ENCODE measurements at regions not wholly inside any gene's neighbourhood (a gene's known extent, or its start where the extent isn't known, plus 50 kb on each side); places are given as distances from the start of the nearest gene placed in this dataset.

DNA sequence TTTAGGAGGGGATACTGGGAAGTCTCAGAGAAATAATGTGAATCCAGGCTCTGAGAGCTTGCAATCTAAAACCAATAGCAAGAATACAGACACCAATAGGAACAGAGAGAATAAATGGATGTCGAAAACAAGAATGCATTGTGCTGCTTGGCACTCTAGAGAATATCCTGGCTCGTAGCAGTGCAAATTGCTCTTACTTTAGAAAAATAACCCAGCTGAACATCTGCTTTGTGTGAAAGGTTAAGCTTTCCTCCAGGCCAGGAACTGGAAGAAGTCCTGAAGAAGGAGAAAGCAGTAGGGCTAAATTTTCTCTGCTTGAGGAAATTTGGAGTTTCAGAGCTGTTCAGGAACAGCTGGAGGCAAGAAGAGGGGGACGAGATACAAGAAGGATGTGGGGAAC is 382.3 kb downstream of the HHIPL2 start:
- DNase-seq, result no peak

DNA sequence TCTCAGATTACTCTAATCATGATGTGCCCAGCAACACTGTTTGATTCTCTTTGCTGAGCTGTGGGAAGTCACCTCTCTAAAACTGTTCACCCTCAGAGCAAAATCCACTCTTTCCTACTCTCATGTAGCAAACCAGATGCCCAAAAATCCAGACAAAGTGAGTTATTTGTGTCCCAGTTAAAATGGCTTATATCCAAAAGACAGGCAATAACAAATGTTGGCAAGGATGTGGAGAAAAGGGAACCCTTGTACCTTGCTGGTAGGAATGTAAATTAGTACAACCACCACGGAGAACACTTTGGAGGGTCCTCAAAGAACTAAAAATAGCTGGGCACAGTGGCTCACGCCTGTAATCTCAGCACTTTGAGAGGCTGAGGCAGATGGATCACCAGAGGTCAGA is 384.0 kb downstream of the HHIPL2 start:
- no peak for DNase-seq

DNA sequence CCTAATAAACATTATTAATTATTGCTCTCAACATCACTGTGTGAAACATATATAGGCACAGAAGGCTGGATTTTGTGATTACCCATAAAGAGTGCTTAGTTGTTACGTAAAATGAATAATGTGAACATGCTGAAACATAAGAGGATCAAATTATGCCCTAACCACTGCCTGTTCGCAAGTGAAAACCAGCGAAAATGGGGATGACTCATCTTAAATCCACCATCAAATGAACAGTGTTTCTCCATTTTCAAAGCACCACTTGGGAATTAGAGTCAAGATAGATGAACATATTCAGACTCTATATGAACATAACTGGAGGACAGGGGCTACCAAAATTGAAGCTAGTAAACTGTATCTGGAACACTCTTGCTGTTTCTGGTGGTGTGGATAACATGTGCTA is 386.2 kb downstream of the HHIPL2 start:
- no peak for DNase-seq

DNA sequence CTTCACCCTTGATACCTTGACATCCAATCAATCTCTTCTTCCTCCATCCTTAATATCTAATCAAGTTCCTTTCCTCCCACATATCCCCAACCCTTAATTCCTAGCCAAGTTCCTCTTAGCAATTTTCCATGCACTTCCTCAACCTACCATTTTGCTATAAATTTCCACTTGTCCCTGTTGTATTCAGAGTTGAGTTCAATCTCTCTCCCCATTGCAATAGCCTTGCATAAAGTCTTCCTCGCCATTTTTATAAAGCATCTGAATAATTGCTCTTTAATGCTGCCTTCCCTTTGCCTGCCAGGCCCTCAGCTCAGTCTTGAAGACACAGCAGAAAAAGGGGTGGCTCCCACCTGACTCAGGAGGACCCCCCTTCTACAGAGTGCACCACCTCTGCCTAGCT is 390.3 kb downstream of the HHIPL2 start:
- DNase-seq, result no peak

DNA sequence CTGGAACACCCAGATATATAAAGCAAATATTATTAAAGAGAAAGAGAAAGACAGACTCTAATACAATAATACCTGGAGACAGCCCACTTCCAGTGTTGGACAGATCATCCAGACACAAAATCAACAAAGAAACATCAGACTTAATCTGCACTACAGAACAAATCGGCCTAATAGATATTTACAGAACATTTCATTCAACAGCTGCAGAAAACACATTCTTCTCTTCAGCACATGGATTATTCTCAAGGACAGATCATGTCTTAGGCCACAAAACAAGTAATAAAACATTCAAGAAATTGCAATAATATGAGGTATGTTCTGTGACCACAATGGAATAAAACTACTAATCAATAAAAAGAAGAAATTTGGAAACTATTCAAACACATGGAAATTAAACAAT is 398.3 kb upstream of the DUSP10 start:
- DNase-seq, result no peak

DNA sequence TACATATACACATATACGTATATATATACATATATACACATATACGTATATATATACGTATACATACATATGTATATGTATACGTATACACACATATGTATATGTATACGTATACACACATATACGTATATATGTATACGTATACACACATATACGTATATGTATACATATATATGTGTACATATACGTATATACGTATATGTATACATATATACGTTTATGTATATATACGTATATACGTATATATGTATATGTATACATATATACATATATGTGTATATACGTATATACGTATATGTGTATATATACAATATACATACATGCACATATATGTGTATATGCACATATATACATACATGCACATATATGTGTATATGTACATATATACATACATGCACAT is 396.2 kb upstream of the DUSP10 start:
- no peak for DNase-seq

DNA sequence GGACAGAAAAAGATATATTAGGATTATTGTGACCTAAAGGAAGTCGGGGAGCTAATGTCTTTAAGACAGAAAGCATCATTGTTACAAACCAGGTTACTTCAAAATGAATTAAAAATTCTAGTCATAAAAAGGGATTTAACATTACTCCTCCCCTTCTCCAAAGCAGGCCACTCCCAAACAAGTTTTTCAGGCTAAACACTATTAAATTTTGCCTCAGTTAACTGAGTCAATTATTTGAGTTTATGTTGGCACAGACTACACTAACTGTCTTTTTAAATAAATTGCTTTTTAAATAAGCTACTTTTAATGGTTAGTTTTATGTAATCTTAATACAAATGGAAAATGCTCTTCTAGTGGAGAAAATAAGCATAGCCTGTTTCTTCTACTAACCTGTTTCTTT is 395.0 kb upstream of the DUSP10 start:
- DNase-seq, result no peak

DNA sequence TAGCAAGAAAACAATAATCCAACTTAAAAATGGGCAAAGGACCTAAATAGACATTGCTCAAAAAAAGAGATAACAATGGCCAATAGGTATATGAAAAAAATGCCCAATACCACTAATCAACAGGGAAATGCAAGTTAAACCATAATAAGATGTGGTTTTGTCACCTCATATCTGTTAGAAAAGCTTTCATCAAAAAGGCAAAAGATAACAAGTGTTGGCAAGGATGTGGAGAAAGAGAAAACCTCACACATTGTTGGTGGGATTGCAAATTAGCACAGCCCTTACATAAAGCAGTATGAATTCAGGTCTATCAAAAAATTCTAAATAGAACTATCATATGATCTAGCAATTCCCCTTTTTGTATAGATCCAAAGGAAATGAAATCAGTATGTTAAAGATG is 387.2 kb upstream of the DUSP10 start:
- no peak for DNase-seq

DNA sequence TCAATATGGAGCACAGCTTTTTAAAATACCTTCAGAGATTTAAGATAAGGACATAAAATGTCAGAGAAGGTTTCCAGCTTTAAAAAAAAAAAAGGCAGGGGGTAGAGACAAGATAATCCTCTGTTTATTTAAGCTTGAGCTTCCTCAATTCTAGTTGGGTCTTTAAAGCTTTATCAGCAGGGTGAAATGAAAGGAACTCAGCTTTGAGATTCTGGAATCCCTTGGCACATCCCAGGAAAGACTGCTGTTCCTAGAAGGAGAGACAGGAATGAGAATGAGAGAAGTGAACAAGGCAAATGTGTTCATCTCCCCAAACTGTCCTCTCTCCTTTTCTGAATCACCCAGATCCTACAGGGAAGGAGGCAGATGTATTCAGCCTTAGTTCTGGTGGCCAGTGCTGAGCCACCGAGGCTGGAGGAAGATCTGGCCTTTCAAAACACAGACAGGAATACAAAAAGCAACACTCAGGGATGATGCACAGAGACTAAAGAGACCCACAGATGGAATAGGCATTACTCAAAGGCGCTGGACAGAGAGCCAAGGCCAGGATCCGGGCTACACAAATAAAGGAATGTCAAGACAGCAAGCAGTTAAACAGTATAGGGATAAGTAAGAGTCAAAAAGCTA is 385.8 kb upstream of the DUSP10 start:
- no peak for DNase-seq

DNA sequence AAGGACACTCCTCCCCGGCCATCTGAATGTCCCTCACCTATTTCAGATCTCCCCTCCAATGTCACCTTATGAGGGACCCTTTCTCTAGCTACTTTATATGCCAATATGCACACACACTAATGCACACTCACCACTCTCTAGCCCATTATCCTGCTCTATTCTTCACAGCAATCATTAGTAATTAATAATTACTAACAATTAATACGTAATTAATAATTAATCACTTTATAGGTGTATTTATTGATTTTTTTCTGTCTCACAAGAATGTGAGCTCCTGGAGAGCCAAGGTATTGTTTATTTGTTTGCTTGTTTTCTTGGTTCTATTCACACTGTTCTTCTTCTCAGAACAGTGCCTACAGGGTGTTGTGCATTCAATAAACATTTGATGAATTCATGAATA is 385.2 kb upstream of the DUSP10 start:
- DNase-seq, result no peak

DNA sequence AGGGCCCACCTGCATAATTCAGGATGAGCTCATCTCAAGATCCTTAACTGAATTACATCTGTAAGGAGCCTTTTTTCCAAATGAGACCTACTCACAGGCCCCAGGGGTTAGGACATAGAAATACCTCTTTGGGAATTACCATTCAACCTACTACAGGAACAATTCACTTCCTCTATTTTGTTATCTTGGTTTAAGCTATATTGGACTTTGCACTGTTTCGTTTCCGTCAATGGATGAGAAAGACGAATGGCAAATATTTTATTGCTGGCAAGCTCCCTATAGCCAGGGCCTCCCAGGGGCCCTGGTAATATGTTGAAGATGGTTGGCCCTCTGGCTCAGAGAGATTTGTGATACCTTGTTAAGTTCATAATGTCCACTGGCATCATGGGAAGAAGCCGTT is 384.2 kb upstream of the DUSP10 start:
- DNase-seq, result no peak

DNA sequence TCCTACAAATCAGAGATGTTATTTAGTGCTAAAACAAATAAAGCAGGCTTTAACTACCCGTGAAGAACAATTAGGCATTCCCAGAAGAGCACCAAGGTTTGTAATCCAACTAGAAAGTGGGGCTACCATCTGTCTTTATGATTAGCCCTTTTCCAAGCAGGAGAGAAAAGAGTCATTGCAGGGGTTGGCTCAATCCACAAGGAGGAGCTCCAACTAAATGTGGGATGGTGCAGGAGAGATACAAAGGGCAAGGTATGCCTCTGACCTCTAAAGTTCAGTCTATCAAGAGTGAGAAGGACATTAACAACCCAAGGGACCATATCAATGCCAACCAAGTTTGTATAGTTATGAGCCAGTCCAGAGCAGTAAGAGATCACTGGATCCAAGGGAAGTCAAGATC is 382.7 kb upstream of the DUSP10 start:
- DNase-seq, result no peak

DNA sequence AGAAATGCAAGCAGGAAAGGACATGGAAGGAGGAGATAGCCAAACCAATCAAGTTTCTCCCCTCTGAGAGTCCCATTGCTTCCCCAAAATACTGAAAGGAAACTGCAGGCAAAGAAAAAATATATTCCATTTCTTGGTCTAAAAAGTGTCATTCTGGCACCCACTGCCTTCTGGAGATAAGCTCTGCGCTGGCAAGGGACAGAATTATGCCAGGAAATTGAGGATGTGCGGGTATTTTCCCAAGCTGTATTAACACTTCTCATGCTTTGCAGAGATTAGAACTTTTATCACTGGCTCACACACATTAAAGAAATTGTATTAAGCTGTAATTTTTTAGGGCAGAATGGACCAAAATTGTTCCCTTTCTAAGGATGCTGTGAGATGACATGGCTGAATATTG is 381.2 kb upstream of the DUSP10 start:
- no peak for DNase-seq

DNA sequence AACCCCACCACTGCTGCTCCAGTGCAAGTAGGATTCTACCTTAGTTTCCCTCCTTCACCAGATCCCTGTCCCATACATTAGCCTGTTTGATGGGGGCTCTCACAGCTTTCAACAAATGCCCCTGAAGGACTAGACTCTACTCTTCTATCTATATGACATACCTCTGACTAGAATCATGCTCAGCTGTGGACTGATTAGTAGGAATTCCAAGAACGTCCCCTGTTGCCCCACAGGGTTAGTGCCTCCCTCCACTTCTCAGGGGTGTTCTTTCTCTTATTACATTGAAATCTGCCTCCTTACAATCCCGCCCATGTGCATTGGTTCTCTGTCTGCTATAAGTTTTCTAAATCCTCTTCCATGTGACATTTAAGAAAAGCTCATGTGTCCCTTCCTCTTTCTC is 375.9 kb upstream of the DUSP10 start:
- no peak for DNase-seq

DNA sequence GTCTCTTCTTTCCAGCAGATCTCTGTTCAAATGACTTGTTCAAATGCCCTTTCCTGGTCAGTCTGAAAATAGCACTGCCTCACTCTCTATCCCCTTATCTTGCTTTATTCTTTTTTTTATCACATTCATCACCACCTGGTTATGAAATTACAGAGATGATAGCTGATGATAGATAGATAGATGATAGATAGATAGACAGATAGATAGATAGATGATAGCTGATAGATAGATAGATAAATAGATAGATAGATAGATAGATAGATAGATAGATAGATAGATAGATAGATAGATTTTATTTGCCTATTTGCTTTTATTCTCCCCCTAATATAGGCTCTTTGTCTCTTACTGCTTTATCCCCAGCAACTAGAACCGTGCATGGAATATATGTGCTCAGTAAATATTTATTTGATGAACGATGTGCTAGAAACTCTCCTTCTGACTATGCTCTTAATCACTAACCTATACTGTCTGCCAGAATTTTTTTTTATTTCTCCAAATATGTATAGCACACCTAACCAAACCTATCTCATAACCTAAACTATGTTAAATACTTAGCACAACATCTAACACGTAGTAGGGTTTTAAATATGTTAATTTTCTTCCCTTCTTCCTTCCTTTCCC is 372.8 kb upstream of the DUSP10 start:
- DNase-seq, result no peak

DNA sequence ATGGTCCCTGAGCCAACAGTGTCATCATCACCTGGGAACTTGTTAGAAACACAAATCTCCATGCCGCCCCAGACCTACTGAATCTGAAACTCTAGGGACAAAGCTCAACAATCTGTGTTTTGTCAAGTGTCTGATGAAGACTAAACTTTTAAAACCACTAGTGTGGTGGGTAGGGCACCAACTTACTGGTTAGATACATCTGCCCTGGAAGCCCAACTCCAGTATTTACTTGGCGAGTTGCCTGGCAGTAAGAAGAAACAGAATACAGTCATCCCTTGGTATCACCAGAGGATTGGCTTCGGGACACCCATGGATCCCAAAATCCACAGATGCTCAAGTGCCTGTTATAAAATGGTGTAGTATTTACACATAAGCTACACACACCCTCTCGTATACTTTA is 367.9 kb upstream of the DUSP10 start:
- DNase-seq, result no peak

DNA sequence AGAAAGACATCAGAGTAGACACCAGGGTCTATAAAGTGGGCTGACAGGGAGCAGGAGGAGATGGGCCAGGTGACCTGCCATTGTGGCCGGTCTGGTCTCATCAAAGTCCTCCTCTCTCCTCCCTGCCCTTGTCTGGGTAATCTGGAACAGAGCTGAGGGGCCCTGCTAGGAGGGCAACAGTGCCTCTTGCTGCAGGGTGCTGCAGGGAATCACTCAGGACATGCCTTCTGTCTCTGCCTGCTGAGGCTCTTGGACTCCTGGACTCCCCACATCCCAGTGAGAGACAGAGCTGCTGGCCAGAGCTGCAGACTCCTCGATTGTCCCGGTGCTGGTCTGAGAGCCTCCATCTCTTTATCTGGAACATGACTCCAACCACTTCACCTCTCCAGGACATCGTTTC is 366.1 kb upstream of the DUSP10 start:
- no peak for DNase-seq

DNA sequence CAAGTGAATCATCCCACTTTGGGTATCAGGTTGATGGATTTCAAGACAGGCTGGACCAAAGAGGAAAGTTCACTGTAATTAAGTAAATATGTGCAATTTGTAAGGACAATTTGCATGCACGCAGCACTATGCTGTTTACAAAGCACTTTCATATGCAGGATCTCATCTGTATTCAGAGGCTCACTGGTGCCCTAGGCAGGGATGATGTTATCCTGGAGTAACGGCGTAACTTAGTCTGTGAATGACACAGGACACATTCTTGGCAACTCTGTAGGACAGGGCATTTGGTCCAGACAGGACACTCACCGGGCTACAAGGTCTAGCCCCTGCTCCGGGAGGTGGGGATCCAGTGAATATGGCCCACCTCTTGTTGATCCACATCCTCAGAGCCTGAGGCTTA is 365.4 kb upstream of the DUSP10 start:
- no peak for DNase-seq

DNA sequence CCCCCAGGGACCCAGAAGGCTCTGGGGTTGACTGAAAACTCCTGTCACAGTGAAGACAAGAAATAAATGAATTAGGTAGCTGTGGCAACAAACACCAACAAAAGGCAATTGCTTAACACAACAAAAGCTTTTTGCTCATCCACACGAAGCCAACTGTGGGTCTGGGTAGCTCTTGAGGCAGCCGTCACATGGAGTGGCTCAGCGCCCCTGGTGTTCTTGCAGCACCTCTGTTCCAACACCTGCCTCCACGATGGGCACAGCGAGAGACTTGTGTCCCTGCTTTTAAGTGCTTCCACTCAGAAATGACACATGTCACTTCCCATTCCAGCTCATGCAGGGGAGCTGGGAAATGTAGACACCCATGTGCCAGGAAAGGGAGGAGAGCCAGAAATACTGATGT is 364.5 kb upstream of the DUSP10 start:
- no peak for DNase-seq

DNA sequence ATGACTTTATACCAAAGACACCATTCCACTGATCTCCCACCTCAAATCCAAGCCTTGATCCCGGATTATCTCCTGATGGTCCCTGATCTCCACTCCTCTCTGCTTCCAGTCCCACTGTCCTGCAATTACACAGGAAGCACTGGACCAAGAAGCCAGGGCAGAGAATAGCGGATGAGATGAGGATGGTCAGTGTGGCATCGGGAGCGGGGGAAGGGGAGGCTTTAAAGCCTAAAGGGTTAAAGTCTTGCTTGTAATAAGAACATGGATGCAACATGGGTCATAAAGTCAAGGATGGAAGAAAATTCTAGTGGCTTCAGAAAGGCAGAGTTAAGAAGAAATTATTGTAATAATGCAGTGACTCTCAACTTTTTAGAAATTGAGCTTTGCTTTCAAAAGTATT is 364.0 kb upstream of the DUSP10 start:
- DNase-seq, result no peak

DNA sequence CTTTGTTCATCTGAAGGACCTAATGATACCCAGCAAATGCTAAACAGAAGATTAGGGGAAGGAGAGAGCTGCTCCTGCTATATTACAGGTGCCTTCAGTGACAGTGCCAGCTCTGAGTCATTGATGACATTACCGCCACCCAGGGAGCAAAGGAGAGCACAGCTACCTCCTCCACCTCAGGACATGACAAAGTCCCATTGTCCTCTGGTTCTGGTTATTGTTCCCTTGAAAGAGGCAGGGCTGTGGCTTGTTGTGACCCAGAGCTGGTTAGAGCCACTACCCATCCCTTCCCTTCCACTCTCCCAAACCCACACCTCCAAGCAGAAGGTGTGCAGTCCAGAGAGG is 363.5 kb upstream of the DUSP10 start:
- no peak for DNase-seq

DNA sequence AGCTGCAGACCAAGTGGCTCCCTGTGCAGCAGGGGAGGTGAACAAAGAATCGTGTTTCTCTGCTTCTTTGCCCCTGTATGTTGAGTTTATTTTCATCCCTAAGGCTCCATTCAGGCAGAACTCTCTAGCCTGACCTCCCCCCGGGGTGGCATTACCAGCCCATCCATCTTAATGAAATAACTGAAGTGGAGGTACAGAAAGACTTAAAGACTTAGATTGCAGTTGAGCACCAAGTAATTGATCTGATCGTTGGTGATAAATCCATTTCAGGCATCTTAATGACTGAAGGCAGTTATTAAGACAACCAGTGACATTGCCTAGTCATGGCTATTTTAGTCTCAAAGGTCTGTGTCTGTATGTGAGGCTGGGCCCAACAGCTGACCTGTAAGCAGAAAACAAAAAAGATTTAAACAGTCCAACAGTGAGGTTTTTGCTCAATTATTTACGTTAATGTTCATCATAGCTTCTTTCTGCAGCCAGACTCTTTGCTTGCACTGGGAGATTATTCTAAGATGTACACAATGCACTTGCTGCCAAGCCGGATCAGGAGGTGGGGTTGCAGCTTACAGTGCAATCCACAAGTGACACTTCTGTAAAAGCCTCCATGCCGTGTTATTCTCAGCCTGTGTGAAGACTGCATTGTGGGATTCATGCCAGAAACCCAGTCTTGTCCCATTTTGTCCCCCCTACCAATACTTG is 363.0 kb upstream of the DUSP10 start:
- DNase-seq, result no peak

DNA sequence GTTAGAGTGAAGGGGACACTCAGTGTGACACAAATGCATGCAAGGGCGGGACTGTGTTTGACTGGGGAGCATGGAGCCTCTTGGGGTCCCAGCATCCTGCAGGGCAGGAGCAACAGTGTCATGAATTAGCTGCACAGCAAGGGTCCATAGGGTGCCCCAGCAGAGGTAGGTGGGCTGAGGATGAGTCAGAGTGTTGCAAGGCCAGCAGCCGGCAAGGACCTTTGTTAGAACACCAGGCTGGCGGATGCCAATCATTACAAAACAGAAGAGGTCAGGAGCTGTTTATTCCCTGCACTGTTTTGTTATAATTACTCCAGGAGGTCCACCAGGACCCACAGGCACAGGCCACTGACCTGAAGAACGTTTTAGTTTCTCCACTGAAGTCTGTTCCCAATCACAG is 362.2 kb upstream of the DUSP10 start:
- no peak for DNase-seq

DNA sequence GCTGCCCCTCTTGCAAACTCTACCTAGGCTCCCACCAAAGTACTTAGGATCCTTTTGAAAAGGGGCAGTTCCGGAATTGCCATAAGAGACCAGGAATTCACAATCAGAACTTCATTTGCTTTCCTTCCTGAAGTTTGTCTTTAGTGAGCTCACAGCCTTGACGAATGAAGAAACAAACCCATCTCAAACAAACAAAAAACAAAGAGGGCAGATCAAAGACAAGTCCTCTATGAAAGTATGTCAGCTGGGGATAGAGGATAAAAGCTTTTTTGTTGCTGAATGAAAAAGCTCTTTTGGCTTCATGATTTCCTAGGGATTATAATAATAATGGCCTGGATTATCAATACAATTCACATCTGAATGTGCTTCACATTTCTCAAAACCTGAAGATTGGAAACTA is 357.9 kb upstream of the DUSP10 start:
- DNase-seq, result no peak

DNA sequence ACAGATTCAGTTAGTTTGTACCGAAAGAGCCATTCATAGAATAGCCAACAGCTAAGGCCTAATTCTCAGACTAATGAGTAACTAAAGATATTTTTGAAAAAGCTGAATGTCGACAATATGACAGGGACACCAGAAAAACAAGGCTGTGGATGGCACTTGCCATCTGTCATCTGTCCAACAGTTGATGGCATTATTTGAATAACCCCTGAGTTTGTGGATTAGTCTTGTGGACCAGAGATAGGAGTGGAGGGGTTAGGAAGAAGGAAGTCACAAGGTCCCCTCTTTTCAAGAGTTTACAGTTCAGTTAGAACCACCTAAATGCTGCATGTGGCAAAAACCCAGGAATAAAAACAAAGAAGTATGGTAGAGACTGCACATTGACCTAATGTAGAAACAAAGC is 356.5 kb upstream of the DUSP10 start:
- DNase-seq, result no peak

Data from activated CD4-positive, CD25-positive, alpha-beta regulatory T cell treated with anti-CD3 and anti-CD28 coated beads, Interleukin-2, amount 50 U/mL, for 72 hours (primary cell).